Loucy (cell line): ENCODE measurements at regions not wholly inside any gene's neighbourhood (a gene's known extent, or its start where the extent isn't known, plus 50 kb on each side); places are given as distances from the start of the nearest gene placed in this dataset.

ENCODE experiments used
- EZH2phosphoT487 ChIP-seq: fragments of 200-600 bp; IDR thresholded peaks from 2 replicates; pipeline ENCODE4 v1.6.1; 2018; ENCODE audit warnings: antibody characterized with exemption, mild to moderate bottlenecking, moderate library complexity, borderline replicate concordance
- TF ChIP-seq, protein P1 (sequence below): fragments of 200-600 bp; sonication (generic); conservative IDR thresholded peaks from 2 replicates; pipeline ENCODE4 v1.5.1; 2014; ENCODE audit warnings: mild to moderate bottlenecking, antibody characterized with exemption, low read length

GRCh38 chr6:105784179-105784578 is 302.0 kb upstream of the PRDM1 start:
- TF ChIP-seq, protein P1, sequence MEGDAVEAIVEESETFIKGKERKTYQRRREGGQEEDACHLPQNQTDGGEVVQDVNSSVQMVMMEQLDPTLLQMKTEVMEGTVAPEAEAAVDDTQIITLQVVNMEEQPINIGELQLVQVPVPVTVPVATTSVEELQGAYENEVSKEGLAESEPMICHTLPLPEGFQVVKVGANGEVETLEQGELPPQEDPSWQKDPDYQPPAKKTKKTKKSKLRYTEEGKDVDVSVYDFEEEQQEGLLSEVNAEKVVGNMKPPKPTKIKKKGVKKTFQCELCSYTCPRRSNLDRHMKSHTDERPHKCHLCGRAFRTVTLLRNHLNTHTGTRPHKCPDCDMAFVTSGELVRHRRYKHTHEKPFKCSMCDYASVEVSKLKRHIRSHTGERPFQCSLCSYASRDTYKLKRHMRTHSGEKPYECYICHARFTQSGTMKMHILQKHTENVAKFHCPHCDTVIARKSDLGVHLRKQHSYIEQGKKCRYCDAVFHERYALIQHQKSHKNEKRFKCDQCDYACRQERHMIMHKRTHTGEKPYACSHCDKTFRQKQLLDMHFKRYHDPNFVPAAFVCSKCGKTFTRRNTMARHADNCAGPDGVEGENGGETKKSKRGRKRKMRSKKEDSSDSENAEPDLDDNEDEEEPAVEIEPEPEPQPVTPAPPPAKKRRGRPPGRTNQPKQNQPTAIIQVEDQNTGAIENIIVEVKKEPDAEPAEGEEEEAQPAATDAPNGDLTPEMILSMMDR: no peak
- TF ChIP-seq EZH2phosphoT487: no peak
